Ovary (tissue), 3 donors: ENCODE measurements at regions not wholly inside any gene's neighbourhood (a gene's known extent, or its start where the extent isn't known, plus 50 kb on each side); places are given as distances from the start of the nearest gene placed in this dataset.

Source experiments
- POLR2A ChIP-seq: fragments of 450-650 bp; IDR thresholded peaks from one replicate; pipeline ENCODE4 v1.6.1; 2017; ENCODE audit warnings: antibody characterized with exemption, mild to moderate bottlenecking, moderate library complexity
- TF ChIP-seq, protein P1 (sequence below), 3 donors: fragments of 450-650 bp in 2 of 3; fragments of 200-600 bp in 1 of 3; IDR thresholded peaks; one replicate each; pipeline versions ENCODE4 v1.5.1 to v1.8.0; 2016 to 2022; ENCODE audit warnings: antibody characterized with exemption in 3 of 3, mild to moderate bottlenecking in 1 of 3
- donor health status: DM: no; HTN: no; CAD: no.

DNA sequence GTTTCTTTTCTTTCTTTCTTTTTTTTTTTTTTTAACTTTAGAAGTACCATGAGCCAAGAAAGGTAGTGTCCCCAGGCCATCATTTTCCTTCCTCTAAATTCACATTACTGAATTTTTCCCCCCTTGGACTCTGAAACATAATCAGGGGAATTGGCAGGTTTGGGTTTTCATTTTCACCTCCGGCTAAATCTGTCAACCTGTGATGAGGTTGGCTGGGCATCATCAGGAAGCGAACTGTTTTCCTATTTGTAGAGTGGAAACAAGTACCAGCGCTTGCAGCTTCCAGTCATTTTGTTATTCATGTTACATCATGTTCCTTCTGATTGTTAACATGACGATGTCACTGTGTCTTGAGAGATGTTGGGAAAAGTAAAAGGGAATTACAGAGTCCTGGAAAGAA is 641.9 kb upstream of the RBFOX1 start:
- no peak for TF ChIP-seq POLR2A
- TF ChIP-seq, protein P1, sequence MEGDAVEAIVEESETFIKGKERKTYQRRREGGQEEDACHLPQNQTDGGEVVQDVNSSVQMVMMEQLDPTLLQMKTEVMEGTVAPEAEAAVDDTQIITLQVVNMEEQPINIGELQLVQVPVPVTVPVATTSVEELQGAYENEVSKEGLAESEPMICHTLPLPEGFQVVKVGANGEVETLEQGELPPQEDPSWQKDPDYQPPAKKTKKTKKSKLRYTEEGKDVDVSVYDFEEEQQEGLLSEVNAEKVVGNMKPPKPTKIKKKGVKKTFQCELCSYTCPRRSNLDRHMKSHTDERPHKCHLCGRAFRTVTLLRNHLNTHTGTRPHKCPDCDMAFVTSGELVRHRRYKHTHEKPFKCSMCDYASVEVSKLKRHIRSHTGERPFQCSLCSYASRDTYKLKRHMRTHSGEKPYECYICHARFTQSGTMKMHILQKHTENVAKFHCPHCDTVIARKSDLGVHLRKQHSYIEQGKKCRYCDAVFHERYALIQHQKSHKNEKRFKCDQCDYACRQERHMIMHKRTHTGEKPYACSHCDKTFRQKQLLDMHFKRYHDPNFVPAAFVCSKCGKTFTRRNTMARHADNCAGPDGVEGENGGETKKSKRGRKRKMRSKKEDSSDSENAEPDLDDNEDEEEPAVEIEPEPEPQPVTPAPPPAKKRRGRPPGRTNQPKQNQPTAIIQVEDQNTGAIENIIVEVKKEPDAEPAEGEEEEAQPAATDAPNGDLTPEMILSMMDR (IDR thresholded peaks at IDR 0.05) = no peak
